Peyer's patch (tissue), 4 donors: ENCODE measurements at regions not wholly inside any gene's neighbourhood (a gene's known extent, or its start where the extent isn't known, plus 50 kb on each side); places are given as distances from the start of the nearest gene placed in this dataset.

Experiments
- DNase-seq, 3 donors: peaks; one replicate each; pipeline ENCODE4 v3.0.0-alpha.2; 2017 to 2019
- H3K27ac ChIP-seq, 4 donors: fragments of 200-600 bp; sonication (generic); one replicate each; pipeline ENCODE4 v1.5.1; 2016 to 2019
- H3K27me3 ChIP-seq, 2 donors: fragments of 200-600 bp; sonication (generic); one replicate each; pipeline ENCODE4 v1.5.1; 2019
- H3K36me3 ChIP-seq, 3 donors: fragments of 200-600 bp; sonication (generic); one replicate each; pipeline ENCODE4 v1.5.1; 2016 to 2019
- H3K4me1 ChIP-seq, 4 donors: fragments of 200-600 bp; sonication (generic); one replicate each; pipeline ENCODE4 v1.5.1; 2016 to 2019
- H3K4me3 ChIP-seq, 4 donors: fragments of 200-600 bp; sonication (generic); 1 replicate in 3 of 4; 2 replicates in 1 of 4; pipeline ENCODE4 v1.5.1; 2016 to 2019; ENCODE audit warnings: mild to moderate bottlenecking in 1 of 4
- H3K9me3 ChIP-seq, 4 donors: fragments of 200-600 bp; sonication (generic); one replicate each; pipeline ENCODE4 v1.5.1; 2016 to 2019; ENCODE audit warnings: mild to moderate bottlenecking in 1 of 4
- CTCF ChIP-seq, 6 experiments: fragments of 450-650 bp in 4 of 6; fragments of 200-600 bp in 2 of 6; sonication (generic) in 1 of 6; IDR thresholded peaks; one replicate each; pipeline ENCODE4 v1.5.1; 2017 to 2019; ENCODE audit warnings: antibody characterized with exemption in 6 of 6, mild to moderate bottlenecking in 3 of 6, moderate library complexity in 1 of 6
- POLR2A ChIP-seq, 2 donors: fragments of 450-650 bp; IDR thresholded peaks; one replicate each; pipeline ENCODE4 v1.5.1; 2017; ENCODE audit warnings: antibody characterized with exemption in 2 of 2, mild to moderate bottlenecking in 2 of 2, moderate library complexity in 2 of 2

- no peaks in the 10 kb centered on the region for H3K27me3 ChIP-seq
- H3K27ac ChIP-seq, result no peak overlapping the region
- no peaks in the 10 kb centered on the region for H3K36me3 ChIP-seq
- no peaks in the 10 kb centered on the region for H3K9me3 ChIP-seq
- H3K4me3 ChIP-seq, result no peak overlapping the region
- H3K4me1 ChIP-seq, result no peaks in the 10 kb centered on the region
- no peak for DNase-seq
- TF ChIP-seq POLR2A (IDR thresholded peaks at IDR 0.05), result no peak
- TF ChIP-seq CTCF (IDR thresholded peaks at IDR 0.05), result no peak
Observed at GRCh38 chr11:90908074-90908473, 685.2 kb upstream of the CHORDC1 start.

GRCh38 chr11:90895850-90896249, 673.0 kb upstream of the CHORDC1 start:
- H3K4me1 ChIP-seq, result no peaks in the 10 kb centered on the region
- H3K4me3 ChIP-seq, result no peak overlapping the region
- peaks cover 0 to 2% (median 0%) of the 10 kb centered on the region in 4 donors for H3K9me3 ChIP-seq
- no peak overlapping the region for H3K27ac ChIP-seq
- no peak for DNase-seq
- H3K27me3 ChIP-seq, result no peaks in the 10 kb centered on the region
- no peak for TF ChIP-seq CTCF (IDR thresholded peaks at IDR 0.05)
- no peak for TF ChIP-seq POLR2A (IDR thresholded peaks at IDR 0.05)
- H3K36me3 ChIP-seq, result no peaks in the 10 kb centered on the region

GRCh38 chr11:90890347-90890746, 667.5 kb upstream of the CHORDC1 start:
- Histone ChIP-seq H3K27ac (no peak overlapping the region), H3K36me3 (no peaks in the 10 kb centered on the region), H3K27me3 (no peaks in the 10 kb centered on the region), H3K9me3 (peaks cover 0 to 2% (median 0%) of the 10 kb centered on the region in 4 donors), H3K4me3 (no peak overlapping the region), H3K4me1 (peaks cover 0 to 3% (median 0%) of the 10 kb centered on the region in 4 donors)
- DNase-seq, result no peak
- TF ChIP-seq POLR2A (IDR thresholded peaks at IDR 0.05) (no peak), CTCF (IDR thresholded peaks at IDR 0.05) (no peak)

GRCh38 chr11:90884181-90884580, 661.3 kb upstream of the CHORDC1 start:
- H3K4me1 ChIP-seq, result no peaks in the 10 kb centered on the region
- no peaks in the 10 kb centered on the region for H3K27me3 ChIP-seq
- H3K36me3 ChIP-seq, result no peaks in the 10 kb centered on the region
- H3K9me3 ChIP-seq, result no peaks in the 10 kb centered on the region
- no peak for TF ChIP-seq CTCF (IDR thresholded peaks at IDR 0.05)
- no peak for TF ChIP-seq POLR2A (IDR thresholded peaks at IDR 0.05)
- DNase-seq, result no peak
- no peak overlapping the region for H3K4me3 ChIP-seq
- H3K27ac ChIP-seq, result no peak overlapping the region

- Histone ChIP-seq H3K9me3 (no peaks in the 10 kb centered on the region), H3K36me3 (no peaks in the 10 kb centered on the region), H3K27ac (no peak overlapping the region), H3K27me3 (no peaks in the 10 kb centered on the region), H3K4me3 (no peak overlapping the region), H3K4me1 (no peaks in the 10 kb centered on the region)
- no peak for DNase-seq
- TF ChIP-seq POLR2A (IDR thresholded peaks at IDR 0.05) (no peak), CTCF (IDR thresholded peaks at IDR 0.05) (no peak)
Observed at GRCh38 chr11:90874986-90875385, 652.1 kb upstream of the CHORDC1 start.

GRCh38 chr11:90874281-90874680, 651.4 kb upstream of the CHORDC1 start:
- Histone ChIP-seq H3K4me1 (no peaks in the 10 kb centered on the region), H3K27ac (no peak overlapping the region), H3K4me3 (no peak overlapping the region), H3K9me3 (no peaks in the 10 kb centered on the region), H3K36me3 (no peaks in the 10 kb centered on the region), H3K27me3 (no peaks in the 10 kb centered on the region)
- no peak for TF ChIP-seq POLR2A (IDR thresholded peaks at IDR 0.05)
- no peak for TF ChIP-seq CTCF (IDR thresholded peaks at IDR 0.05)
- no peak for DNase-seq
